ENCODE measurements at regions not wholly inside any gene's neighbourhood (a gene's known extent, or its start where the extent isn't known, plus 50 kb on each side); places are given as distances from the start of the nearest gene placed in this dataset.

DNA sequence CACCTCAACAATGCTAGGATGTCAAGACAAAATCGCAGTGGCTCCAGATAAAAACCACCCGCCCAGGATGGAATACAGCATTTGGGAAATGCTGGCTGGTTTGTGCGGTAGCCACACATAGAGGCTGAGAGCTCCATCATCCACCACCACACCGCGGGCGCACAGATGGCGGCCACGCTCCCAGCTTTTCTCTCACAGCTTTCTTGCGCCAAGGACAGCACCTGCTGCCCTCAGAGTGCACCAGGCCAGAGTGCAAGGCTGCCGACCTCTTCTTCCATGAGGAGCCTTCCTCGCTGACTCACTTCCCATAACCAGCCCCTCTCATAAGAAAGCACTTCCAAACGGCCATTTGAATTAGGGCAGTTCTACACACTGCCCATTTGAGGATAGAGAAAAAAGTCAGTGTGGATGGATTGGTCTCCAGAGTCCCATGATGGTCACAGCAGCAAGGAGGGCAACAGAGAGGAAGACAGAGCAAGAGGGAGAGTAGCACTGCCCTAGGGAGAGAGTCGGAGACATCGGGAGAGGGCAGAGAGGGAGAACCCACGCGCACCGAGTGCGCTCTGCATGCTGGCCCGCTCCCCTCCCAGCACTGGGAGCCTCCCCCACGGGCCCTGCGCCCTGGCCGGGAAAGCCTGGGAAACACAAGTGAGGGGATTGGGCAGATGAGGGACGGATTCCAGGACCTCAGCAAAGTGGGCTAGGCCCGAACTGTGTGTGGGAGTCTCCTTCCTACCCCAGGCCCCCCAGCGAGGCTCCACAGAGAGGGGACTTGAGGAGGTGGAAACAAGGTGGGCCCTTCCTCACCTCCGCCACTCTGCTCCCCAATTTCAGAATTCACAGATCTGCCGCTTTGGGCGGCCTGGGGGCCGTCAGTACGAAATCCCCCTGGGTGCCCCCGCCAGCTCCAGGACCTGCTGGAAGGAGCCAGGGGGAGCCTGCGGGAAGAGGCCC, 156.9 kb downstream of the USP12 start:
- Histone ChIP-seq H3K4me1 (ENCODE audit: control insufficient read depth, insufficient read depth, low read length) (no peaks in the 10 kb centered on the region), H3K27ac (ENCODE audit: low read depth, low read length) (no peak overlapping the region), H3K4me3 (ENCODE audit: low read depth, low read length) (no peak overlapping the region), H3K27me3 (ENCODE audit: control insufficient read depth, insufficient read depth, low read length) (no peaks in the 10 kb centered on the region), H3K9me3 (ENCODE audit: control insufficient read depth, insufficient read depth, low read length) (no peaks in the 10 kb centered on the region), H3K36me3 (ENCODE audit: control insufficient read depth, insufficient read depth, low read length) (no peaks in the 10 kb centered on the region)
- no peak for DNase-seq (ENCODE audit: low read depth in 4 of 6, low spot score in 6 of 6)
- WGBS (ENCODE audit: insufficient coverage): 84% methylated on average over 22 of the region's 32 CpGs

- WGBS (ENCODE audit: insufficient coverage): no CpG with 5 or more reads among the region's 7 CpGs
- Histone ChIP-seq H3K4me1 (ENCODE audit: control insufficient read depth, insufficient read depth, low read length) (no peaks in the 10 kb centered on the region), H3K9me3 (ENCODE audit: control insufficient read depth, insufficient read depth, low read length) (no peaks in the 10 kb centered on the region), H3K4me3 (ENCODE audit: low read depth, low read length) (no peak overlapping the region), H3K27me3 (ENCODE audit: control insufficient read depth, insufficient read depth, low read length) (no peaks in the 10 kb centered on the region), H3K36me3 (ENCODE audit: control insufficient read depth, insufficient read depth, low read length) (no peaks in the 10 kb centered on the region), H3K27ac (ENCODE audit: low read depth, low read length) (no peak overlapping the region)
- DNase-seq (ENCODE audit: low read depth in 4 of 6, low spot score in 6 of 6): no peak
These were observed 159.0 kb downstream of the USP12 start for GRCh38 chr13:27012482-27013197.

DNA sequence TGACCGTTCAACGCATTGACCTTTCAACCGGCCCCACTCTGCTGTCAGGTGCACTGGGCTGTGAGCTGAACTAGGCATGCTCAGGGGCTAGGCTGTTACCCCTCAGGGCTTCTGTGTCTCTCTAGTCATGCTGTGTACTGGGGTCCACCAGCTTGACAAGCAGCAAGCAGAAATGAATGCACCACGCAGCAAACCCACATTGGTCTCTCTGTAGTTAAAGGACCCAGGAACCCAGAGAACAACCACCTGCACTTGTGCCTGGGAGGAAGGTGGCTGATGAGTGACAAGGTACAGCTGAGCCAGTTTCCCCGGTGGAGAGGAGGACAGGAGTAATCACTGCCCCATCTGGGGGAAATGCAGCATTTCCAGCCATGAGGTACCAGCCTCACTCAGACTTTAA, 159.9 kb downstream of the USP12 start:
- 81% methylated on average over 4 of the region's 5 CpGs for WGBS (ENCODE audit: insufficient coverage)
- H3K36me3 ChIP-seq (ENCODE audit: control insufficient read depth, insufficient read depth, low read length): no peaks in the 10 kb centered on the region
- peaks cover 2% of the 10 kb centered on the region for H3K27me3 ChIP-seq (ENCODE audit: control insufficient read depth, insufficient read depth, low read length)
- H3K4me3 ChIP-seq (ENCODE audit: low read depth, low read length): no peak overlapping the region
- peaks cover 8% of the 10 kb centered on the region for H3K4me1 ChIP-seq (ENCODE audit: control insufficient read depth, insufficient read depth, low read length)
- H3K27ac ChIP-seq (ENCODE audit: low read depth, low read length): no peak overlapping the region
- no peaks in the 10 kb centered on the region for H3K9me3 ChIP-seq (ENCODE audit: control insufficient read depth, insufficient read depth, low read length)
- DNase-seq (ENCODE audit: low read depth in 4 of 6, low spot score in 6 of 6): no peak

DNA sequence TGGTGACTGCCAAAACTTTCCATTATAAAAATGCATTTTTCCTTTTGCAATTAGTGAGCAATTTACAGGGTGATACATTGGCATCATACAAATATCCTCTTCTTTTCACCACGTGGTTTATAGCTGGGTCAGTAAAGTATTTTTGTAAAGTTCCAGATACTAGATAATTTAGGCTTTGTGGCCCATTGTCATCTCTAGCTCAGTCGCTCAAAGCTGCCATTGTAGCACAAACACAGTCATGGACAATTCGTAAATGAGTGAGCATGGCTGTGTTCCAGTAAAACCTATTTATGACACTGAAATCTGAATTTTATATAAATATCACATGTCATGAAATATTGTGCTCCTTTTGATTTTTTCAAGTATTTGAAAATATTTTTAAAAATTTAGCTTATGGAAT, 162.9 kb downstream of the USP12 start:
- Histone ChIP-seq H3K27ac (ENCODE audit: low read depth, low read length) (no peak overlapping the region), H3K27me3 (ENCODE audit: control insufficient read depth, insufficient read depth, low read length) (peaks cover 3% of the 10 kb centered on the region), H3K9me3 (ENCODE audit: control insufficient read depth, insufficient read depth, low read length) (no peaks in the 10 kb centered on the region), H3K4me3 (ENCODE audit: low read depth, low read length) (no peak overlapping the region), H3K4me1 (ENCODE audit: control insufficient read depth, insufficient read depth, low read length) (peaks cover 24% of the 10 kb centered on the region), H3K36me3 (ENCODE audit: control insufficient read depth, insufficient read depth, low read length) (no peaks in the 10 kb centered on the region)
- no peak for DNase-seq (ENCODE audit: low read depth in 4 of 6, low spot score in 6 of 6)
- WGBS (ENCODE audit: insufficient coverage): no CpG with 5 or more reads among the region's 3 CpGs

- Histone ChIP-seq H3K4me1 (ENCODE audit: control insufficient read depth, insufficient read depth, low read length) (peaks cover 24% of the 10 kb centered on the region), H3K4me3 (ENCODE audit: low read depth, low read length) (peak overlapping the region; percentile 31), H3K36me3 (ENCODE audit: control insufficient read depth, insufficient read depth, low read length) (no peaks in the 10 kb centered on the region), H3K27ac (ENCODE audit: low read depth, low read length) (no peak overlapping the region), H3K9me3 (ENCODE audit: control insufficient read depth, insufficient read depth, low read length) (no peaks in the 10 kb centered on the region), H3K27me3 (ENCODE audit: control insufficient read depth, insufficient read depth, low read length) (peaks cover 3% of the 10 kb centered on the region)
- WGBS (ENCODE audit: insufficient coverage): 10% methylated on average over 9 of the region's 12 CpGs
- peak in 2 of 6 donors; percentile 63 to 82 for DNase-seq (ENCODE audit: low read depth in 4 of 6, low spot score in 6 of 6)
These were observed 164.4 kb downstream of the USP12 start for GRCh38 chr13:27007166-27007565.

GRCh38 chr13:27006519-27007161, 165.0 kb downstream of the USP12 start:
- Histone ChIP-seq H3K27me3 (ENCODE audit: control insufficient read depth, insufficient read depth, low read length) (peaks cover 3% of the 10 kb centered on the region), H3K9me3 (ENCODE audit: control insufficient read depth, insufficient read depth, low read length) (no peaks in the 10 kb centered on the region), H3K4me1 (ENCODE audit: control insufficient read depth, insufficient read depth, low read length) (peaks cover 24% of the 10 kb centered on the region), H3K36me3 (ENCODE audit: control insufficient read depth, insufficient read depth, low read length) (no peaks in the 10 kb centered on the region), H3K4me3 (ENCODE audit: low read depth, low read length) (peak overlapping the region; percentile 31), H3K27ac (ENCODE audit: low read depth, low read length) (no peak overlapping the region)
- DNase-seq (ENCODE audit: low read depth in 4 of 6, low spot score in 6 of 6): peak in 2 of 6 donors; percentile 57 to 81
- 2% methylated on average over 26 of the region's 29 CpGs for WGBS (ENCODE audit: insufficient coverage)

- no peak overlapping the region for H3K27ac ChIP-seq (ENCODE audit: low read depth, low read length)
- no peaks in the 10 kb centered on the region for H3K36me3 ChIP-seq (ENCODE audit: control insufficient read depth, insufficient read depth, low read length)
- DNase-seq (ENCODE audit: low read depth in 4 of 6, low spot score in 6 of 6): no peak
- H3K9me3 ChIP-seq (ENCODE audit: control insufficient read depth, insufficient read depth, low read length): no peaks in the 10 kb centered on the region
- H3K4me3 ChIP-seq (ENCODE audit: low read depth, low read length): no peak overlapping the region
- peaks cover 24% of the 10 kb centered on the region for H3K4me1 ChIP-seq (ENCODE audit: control insufficient read depth, insufficient read depth, low read length)
- 71% methylated on average over 7 of the region's 8 CpGs for WGBS (ENCODE audit: insufficient coverage)
- H3K27me3 ChIP-seq (ENCODE audit: control insufficient read depth, insufficient read depth, low read length): peaks cover 3% of the 10 kb centered on the region
These were observed 165.6 kb downstream of the USP12 start for GRCh38 chr13:27005976-27006518.

DNA sequence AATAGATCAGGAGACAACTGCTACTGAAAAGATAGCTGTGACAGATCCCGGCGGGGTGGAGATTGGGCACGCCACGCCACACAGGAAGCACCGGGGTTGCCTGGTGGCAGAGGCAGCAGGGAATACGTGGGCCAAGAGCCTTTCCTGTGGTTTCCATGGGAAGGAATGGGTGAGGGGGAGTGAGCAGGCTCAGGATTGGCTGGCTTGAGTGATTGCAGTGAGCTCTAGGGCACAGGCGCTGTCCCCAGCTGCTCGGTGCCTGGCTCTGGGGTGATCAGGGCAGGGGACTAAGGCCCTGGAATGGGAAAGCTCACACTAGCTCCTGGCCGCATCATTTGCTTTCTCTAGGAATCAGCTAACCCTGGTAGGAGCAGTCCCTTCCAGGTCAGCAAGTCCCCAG, 166.1 kb downstream of the USP12 start:
- Histone ChIP-seq H3K27me3 (ENCODE audit: control insufficient read depth, insufficient read depth, low read length) (peaks cover 3% of the 10 kb centered on the region), H3K36me3 (ENCODE audit: control insufficient read depth, insufficient read depth, low read length) (no peaks in the 10 kb centered on the region), H3K4me3 (ENCODE audit: low read depth, low read length) (no peak overlapping the region), H3K27ac (ENCODE audit: low read depth, low read length) (no peak overlapping the region), H3K4me1 (ENCODE audit: control insufficient read depth, insufficient read depth, low read length) (peaks cover 24% of the 10 kb centered on the region), H3K9me3 (ENCODE audit: control insufficient read depth, insufficient read depth, low read length) (no peaks in the 10 kb centered on the region)
- 39% methylated on average over 9 of the region's 9 CpGs for WGBS (ENCODE audit: insufficient coverage)
- DNase-seq (ENCODE audit: low read depth in 4 of 6, low spot score in 6 of 6): peak in 2 of 6 donors; percentile 25 to 44

DNA sequence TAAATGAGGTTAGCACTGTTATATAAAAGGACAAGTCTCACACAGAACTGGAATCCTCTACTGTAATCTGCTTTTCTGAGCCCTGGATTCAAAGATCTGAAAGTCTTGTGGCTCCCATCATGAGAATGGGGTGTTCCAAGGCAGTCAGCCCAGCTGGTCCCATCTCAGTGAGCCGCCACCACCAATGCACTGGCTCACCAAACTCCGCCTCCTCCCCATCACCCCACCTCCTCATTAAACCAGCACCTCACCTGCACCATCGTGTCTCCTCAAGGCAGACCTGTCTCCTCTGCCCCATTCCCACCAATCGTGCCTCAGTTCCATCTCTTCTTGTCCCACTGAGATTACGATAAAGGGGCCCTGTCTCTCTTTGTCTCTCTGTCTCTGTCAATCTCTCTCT, 166.7 kb downstream of the USP12 start:
- H3K4me1 ChIP-seq (ENCODE audit: control insufficient read depth, insufficient read depth, low read length): peaks cover 24% of the 10 kb centered on the region
- peaks cover 3% of the 10 kb centered on the region for H3K27me3 ChIP-seq (ENCODE audit: control insufficient read depth, insufficient read depth, low read length)
- H3K36me3 ChIP-seq (ENCODE audit: control insufficient read depth, insufficient read depth, low read length): no peaks in the 10 kb centered on the region
- WGBS (ENCODE audit: insufficient coverage): 84% methylated on average over 5 of the region's 5 CpGs
- no peak overlapping the region for H3K27ac ChIP-seq (ENCODE audit: low read depth, low read length)
- no peak for DNase-seq (ENCODE audit: low read depth in 4 of 6, low spot score in 6 of 6)
- H3K4me3 ChIP-seq (ENCODE audit: low read depth, low read length): no peak overlapping the region
- no peaks in the 10 kb centered on the region for H3K9me3 ChIP-seq (ENCODE audit: control insufficient read depth, insufficient read depth, low read length)

All from spinal cord (tissue), 9 donors.